Neutrophil (primary cell): ENCODE measurements at regions not wholly inside any gene's neighbourhood (a gene's known extent, or its start where the extent isn't known, plus 50 kb on each side); places are given as distances from the start of the nearest gene placed in this dataset.

Experiments used
- H3K27ac ChIP-seq: fragments of 200-600 bp; sonication (generic); 2 replicates; pipeline ENCODE4 v1.5.1; 2016; ENCODE audit warnings: mild to moderate bottlenecking, moderate library complexity
- H3K27me3 ChIP-seq: fragments of 200-600 bp; sonication (generic); 2 replicates; pipeline ENCODE4 v1.6.0; 2016; ENCODE audit warnings: mild to moderate bottlenecking
- H3K36me3 ChIP-seq: fragments of 200-600 bp; sonication (generic); 2 replicates; pipeline ENCODE4 v1.5.1; 2017
- H3K4me1 ChIP-seq, 2 experiments: fragments of 200-600 bp in 1 of 2; sonication (generic) in 1 of 2; 1 replicate in 1 of 2; 2 replicates in 1 of 2; pipeline versions ENCODE4 v1.5.1 to v1.6.1; 2013 to 2016; ENCODE audit warnings: low read depth in 1 of 2, low read length in 1 of 2, mild to moderate bottlenecking in 1 of 2, moderate library complexity in 1 of 2; ENCODE audit not compliant: control insufficient read depth in 1 of 2, insufficient read depth in 1 of 2
- H3K4me3 ChIP-seq, 2 experiments: fragments of 200-600 bp in 1 of 2; sonication (generic) in 1 of 2; 1 replicate in 1 of 2; 2 replicates in 1 of 2; pipeline ENCODE4 v1.5.1; 2013 to 2016; ENCODE audit warnings: low read depth in 1 of 2, low read length in 1 of 2, mild to moderate bottlenecking in 1 of 2, moderate library complexity in 1 of 2
- H3K9me3 ChIP-seq: fragments of 200-600 bp; sonication (generic); 2 replicates; pipeline ENCODE4 v1.5.1; 2016
- TF ChIP-seq, protein P1 (sequence below): fragments of 200-600 bp; sonication (generic); IDR thresholded peaks from 2 replicates; pipeline ENCODE4 v1.5.1; 2016; ENCODE audit warnings: antibody characterized with exemption

DNA sequence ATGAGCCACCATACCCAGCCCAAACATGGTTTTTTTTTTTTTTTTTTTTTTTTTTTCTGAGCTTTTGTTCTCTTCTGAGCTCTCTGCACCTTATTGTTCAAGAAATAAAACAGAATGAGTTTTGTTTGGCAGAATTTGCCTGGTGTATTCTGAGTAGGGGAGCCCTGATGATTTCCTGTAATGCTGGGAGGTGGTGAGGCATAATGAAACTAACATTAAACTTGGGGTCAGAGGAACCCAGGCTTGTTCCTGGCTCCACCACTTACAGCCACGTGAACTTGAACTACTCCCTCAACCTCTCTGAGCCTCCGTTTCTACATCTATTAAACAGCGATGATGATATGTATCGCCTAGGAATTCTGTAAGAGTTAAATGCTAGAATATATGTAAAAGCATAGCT lies 276.3 kb upstream of the CRY1 start:
- peaks cover 42 to 53% of the 10 kb centered on the region in 2 experiments for H3K4me1 ChIP-seq
- TF ChIP-seq, protein P1, sequence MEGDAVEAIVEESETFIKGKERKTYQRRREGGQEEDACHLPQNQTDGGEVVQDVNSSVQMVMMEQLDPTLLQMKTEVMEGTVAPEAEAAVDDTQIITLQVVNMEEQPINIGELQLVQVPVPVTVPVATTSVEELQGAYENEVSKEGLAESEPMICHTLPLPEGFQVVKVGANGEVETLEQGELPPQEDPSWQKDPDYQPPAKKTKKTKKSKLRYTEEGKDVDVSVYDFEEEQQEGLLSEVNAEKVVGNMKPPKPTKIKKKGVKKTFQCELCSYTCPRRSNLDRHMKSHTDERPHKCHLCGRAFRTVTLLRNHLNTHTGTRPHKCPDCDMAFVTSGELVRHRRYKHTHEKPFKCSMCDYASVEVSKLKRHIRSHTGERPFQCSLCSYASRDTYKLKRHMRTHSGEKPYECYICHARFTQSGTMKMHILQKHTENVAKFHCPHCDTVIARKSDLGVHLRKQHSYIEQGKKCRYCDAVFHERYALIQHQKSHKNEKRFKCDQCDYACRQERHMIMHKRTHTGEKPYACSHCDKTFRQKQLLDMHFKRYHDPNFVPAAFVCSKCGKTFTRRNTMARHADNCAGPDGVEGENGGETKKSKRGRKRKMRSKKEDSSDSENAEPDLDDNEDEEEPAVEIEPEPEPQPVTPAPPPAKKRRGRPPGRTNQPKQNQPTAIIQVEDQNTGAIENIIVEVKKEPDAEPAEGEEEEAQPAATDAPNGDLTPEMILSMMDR = no peak
- no peak overlapping the region for H3K27ac ChIP-seq

DNA sequence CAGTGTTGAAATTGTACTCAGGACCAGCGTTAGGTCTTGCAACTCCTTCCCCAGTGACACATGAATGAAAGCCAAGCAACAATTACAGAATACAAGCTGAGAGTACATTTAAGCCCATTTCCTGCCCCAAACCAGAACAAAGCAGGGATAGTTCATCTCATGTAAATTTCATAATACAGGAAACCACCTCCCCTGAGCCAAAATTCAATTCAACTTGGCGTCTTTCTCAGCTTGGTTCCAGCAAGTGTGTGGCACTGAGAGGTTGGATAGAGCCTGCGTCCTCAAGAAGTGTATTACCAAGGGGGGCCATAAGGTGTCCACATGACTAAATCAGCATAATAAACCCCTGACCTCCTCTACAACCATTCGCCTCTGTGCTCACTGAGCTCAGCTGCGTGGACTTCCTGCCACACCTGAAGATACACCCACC lies 278.9 kb upstream of the CRY1 start:
- no peaks in the 10 kb centered on the region for H3K27me3 ChIP-seq
- TF ChIP-seq, protein P1 = no peak
- no peaks in the 10 kb centered on the region for H3K9me3 ChIP-seq
- peak overlapping the region; percentile 18 for H3K27ac ChIP-seq
- H3K36me3 ChIP-seq = no peaks in the 10 kb centered on the region
- peaks cover 42 to 57% of the 10 kb centered on the region in 2 experiments for H3K4me1 ChIP-seq
- H3K4me3 ChIP-seq = no peak overlapping the region

More for the DNA sequence above, 276.3 kb upstream of the CRY1 start:
- Histone ChIP-seq H3K36me3 (no peaks in the 10 kb centered on the region), H3K4me3 (no peak overlapping the region), H3K27me3 (no peaks in the 10 kb centered on the region), H3K9me3 (no peaks in the 10 kb centered on the region)

DNA sequence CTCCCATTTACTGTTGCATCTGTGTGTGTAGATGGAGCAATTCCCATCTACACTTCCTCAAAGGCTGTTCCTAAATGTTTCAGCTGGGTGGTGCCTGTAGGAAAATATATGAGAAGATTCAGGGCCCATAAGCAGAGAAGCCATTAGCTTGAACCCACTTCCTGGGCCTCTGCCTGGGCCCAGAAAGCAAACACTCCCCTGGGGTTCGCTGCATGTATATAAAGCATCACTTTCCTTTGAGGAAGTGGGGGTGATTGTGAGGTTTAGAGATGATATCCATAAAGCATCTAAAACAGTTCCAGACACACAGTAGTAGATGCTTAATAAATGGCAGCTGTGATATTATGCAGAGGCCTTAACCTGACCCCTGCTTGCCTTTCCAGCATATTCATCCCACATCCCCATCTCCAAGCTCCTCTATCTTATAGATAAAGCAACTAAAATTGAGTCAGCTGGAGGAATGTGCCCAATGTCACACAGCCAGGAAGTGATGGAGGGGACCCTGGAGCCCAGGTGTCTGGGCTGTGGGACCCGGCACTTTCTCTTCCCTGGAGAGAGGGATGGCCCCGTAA lies 280.0 kb upstream of the CRY1 start:
- H3K36me3 ChIP-seq = no peaks in the 10 kb centered on the region
- TF ChIP-seq, protein P1 = no peak
- H3K9me3 ChIP-seq = no peaks in the 10 kb centered on the region
- peaks cover 42 to 54% of the 10 kb centered on the region in 2 experiments for H3K4me1 ChIP-seq
- no peaks in the 10 kb centered on the region for H3K27me3 ChIP-seq
- peak overlapping the region in 1 of 2 experiments; percentile 45 for H3K4me3 ChIP-seq
- peak overlapping the region; percentile 76 for H3K27ac ChIP-seq

DNA sequence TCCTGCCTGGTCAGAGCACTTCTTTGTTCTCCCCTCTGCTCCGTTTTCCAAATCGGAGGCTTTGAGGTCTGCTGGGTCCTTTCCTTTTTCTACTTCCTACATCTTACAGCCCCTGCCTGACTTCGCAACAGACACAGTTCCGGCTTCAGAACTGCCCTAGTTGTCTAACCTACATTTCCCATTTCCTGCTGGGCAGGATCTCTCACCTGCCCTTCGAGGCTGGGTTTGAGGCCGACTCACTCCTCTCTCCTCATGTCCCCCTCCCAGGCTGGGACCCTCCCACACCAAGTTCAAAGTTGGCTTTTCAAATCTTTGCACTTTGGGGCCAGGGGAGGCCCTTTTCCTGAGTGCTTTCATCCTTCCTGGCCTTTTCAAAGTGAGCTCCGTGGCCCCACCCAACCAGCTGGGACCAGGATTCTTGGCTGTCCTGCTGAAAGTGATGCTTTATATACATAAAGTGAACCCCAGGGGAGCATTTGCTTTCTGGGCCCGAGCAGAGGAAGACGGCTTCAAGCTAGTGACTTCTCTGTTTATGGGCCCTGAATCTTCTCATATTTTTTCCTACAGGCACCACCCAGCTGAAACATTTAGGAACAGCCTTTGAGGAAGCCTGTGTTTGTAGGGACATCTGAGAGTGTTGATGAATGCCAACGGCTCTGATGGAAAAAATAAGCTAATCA lies 281.0 kb upstream of the CRY1 start:
- Histone ChIP-seq H3K9me3 (no peaks in the 10 kb centered on the region), H3K27ac (peak overlapping the region; percentile 76), H3K4me1 (peaks cover 36 to 44% of the 10 kb centered on the region in 2 experiments), H3K36me3 (no peaks in the 10 kb centered on the region), H3K4me3 (peak overlapping the region; percentile 21 to 45), H3K27me3 (no peaks in the 10 kb centered on the region)
- TF ChIP-seq, protein P1 = no peak

DNA sequence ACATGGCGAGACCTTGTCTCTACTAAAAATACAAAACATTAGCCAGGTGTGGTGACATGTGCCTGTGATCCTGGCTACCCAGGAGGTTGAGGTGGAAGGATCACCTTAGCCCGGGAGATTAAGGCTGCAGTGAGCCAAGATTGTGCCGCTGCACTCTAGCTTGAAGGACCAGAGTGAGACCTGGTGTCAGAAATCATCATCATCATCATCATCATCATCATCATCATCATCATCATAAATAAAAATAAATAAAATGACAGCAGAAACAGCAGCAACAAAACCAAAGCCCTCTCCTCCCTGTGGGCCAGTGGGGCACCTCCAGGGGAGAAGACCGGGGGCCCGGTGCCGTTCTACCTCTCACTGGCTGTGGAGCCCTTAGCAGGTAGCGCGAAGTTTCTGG lies 281.9 kb upstream of the CRY1 start:
- peaks cover 36 to 43% of the 10 kb centered on the region in 2 experiments for H3K4me1 ChIP-seq
- H3K4me3 ChIP-seq = no peak overlapping the region
- H3K36me3 ChIP-seq = no peaks in the 10 kb centered on the region
- H3K9me3 ChIP-seq = no peaks in the 10 kb centered on the region
- H3K27ac ChIP-seq = no peak overlapping the region
- H3K27me3 ChIP-seq = no peaks in the 10 kb centered on the region
- TF ChIP-seq, protein P1 = no peak
